Lung (tissue), 11 donors: ENCODE measurements at regions not wholly inside any gene's neighbourhood (a gene's known extent, or its start where the extent isn't known, plus 50 kb on each side); places are given as distances from the start of the nearest gene placed in this dataset.
"Not testable (repeated sequence)": the region's sequence is repeated elsewhere in the genome, so short reads cannot be mapped to it uniquely, and the experiment has no call there.

Experiments used
- ATAC-seq: fragments of 200-7000 bp; cut with Tn5 transposase; one replicate; pipeline ENCODE4 v1.9.1; 2020; ENCODE audit warnings: moderate number of reproducible peaks; ENCODE audit not compliant: insufficient read depth, low FRiP score
- DNase-seq, 3 donors: peaks; one replicate each; pipeline ENCODE4 v3.0.0-alpha.2; 2013 to 2017
- H3K27ac ChIP-seq, 2 donors: one replicate each; pipeline ENCODE4 v1.5.1; 2013; ENCODE audit warnings: mild to moderate bottlenecking in 2 of 2, moderate library complexity in 2 of 2, control low read depth in 1 of 2, inconsistent platforms in 1 of 2, low read depth in 1 of 2, low read length in 1 of 2
- H3K27me3 ChIP-seq, 3 donors: one replicate each; pipeline ENCODE4 v1.5.1; 2013; ENCODE audit warnings: low read length in 2 of 3; ENCODE audit not compliant: control insufficient read depth in 3 of 3, insufficient read depth in 3 of 3
- H3K36me3 ChIP-seq, 4 donors: one replicate each; pipeline ENCODE4 v1.5.1; 2013; ENCODE audit warnings: low read length in 4 of 4, mild to moderate bottlenecking in 1 of 4, moderate library complexity in 1 of 4; ENCODE audit not compliant: control insufficient read depth in 4 of 4, insufficient read depth in 4 of 4
- H3K4me1 ChIP-seq, 5 donors: one replicate each; pipeline ENCODE4 v1.5.1; 2013; ENCODE audit warnings: low read length in 5 of 5, mild to moderate bottlenecking in 2 of 5, moderate library complexity in 1 of 5; ENCODE audit not compliant: control insufficient read depth in 5 of 5, insufficient read depth in 5 of 5
- H3K4me3 ChIP-seq: one replicate; pipeline ENCODE4 v1.5.1; 2013; ENCODE audit warnings: mild to moderate bottlenecking, control low read depth, moderate library complexity
- H3K9ac ChIP-seq, 2 donors: one replicate each; pipeline ENCODE4 v1.5.1; 2013; ENCODE audit warnings: low read length in 2 of 2, control low read depth in 1 of 2; ENCODE audit not compliant: insufficient read depth in 1 of 2
- H3K9me3 ChIP-seq, 4 donors: one replicate each; pipeline ENCODE4 v1.5.1; 2013; ENCODE audit warnings: low read length in 3 of 4, mild to moderate bottlenecking in 1 of 4, moderate library complexity in 1 of 4; ENCODE audit not compliant: control insufficient read depth in 4 of 4, insufficient read depth in 3 of 4
- CTCF ChIP-seq: IDR thresholded peaks from 2 replicates; pipeline ENCODE4 v1.5.1; 2012; ENCODE audit warnings: mild to moderate bottlenecking; ENCODE audit errors: control extremely low read depth, extremely low read depth
- WGBS, 2 donors: extraction: QIAGEN DNeasy Blood & Tissue Kit; methylation state at CpG; one replicate each; pipeline ENCODE4 v1.1.7; 2013; 5-methylcytosine and 5-hydroxymethylcytosine counted together
- donor health status: control.
- donor health status: control.
- donor health status: Bipolar disorder and iron deficiency.
- donor health status: healthy.
- donor health status: DM: yes; HTN: yes; CAD: no.

GRCh38 chr3:33982269-33982798 is 183.9 kb downstream of the PDCD6IP start:
- WGBS, 2 donors: 75 to 83% methylated on average over 4 of the region's 4 CpGs

GRCh38 chr3:33982949-33983348 is 184.5 kb downstream of the PDCD6IP start:
- not testable (repeated sequence) for ATAC-seq, H3K27me3 ChIP-seq, DNase-seq, H3K4me1 ChIP-seq, H3K9me3 ChIP-seq, H3K27ac ChIP-seq, H3K9ac ChIP-seq, H3K4me3 ChIP-seq, H3K36me3 ChIP-seq
- 87 to 100% methylated on average over 1 of the region's 1 CpG for WGBS, 2 donors

More at GRCh38 chr3:33982269-33982798, 183.9 kb downstream of the PDCD6IP start:
- Histone ChIP-seq H3K27ac (no peak overlapping the region), H3K9me3 (no peaks in the 10 kb centered on the region), H3K27me3 (no peaks in the 10 kb centered on the region), H3K4me1 (no peaks in the 10 kb centered on the region), H3K9ac (no peak overlapping the region), H3K4me3 (no peak overlapping the region), H3K36me3 (no peaks in the 10 kb centered on the region)
- DNase-seq: no peak
- TF ChIP-seq CTCF: no peak
- no peak for ATAC-seq

GRCh38 chr3:33989229-33989628 is 190.8 kb downstream of the PDCD6IP start:
- no peak for DNase-seq
- no peaks in the 10 kb centered on the region for H3K27me3 ChIP-seq
- no peak overlapping the region for H3K4me3 ChIP-seq
- no peaks in the 10 kb centered on the region for H3K36me3 ChIP-seq
- ATAC-seq: no peak
- 85 to 86% methylated on average over 6 of the region's 6 CpGs for WGBS, 2 donors
- no peak overlapping the region for H3K27ac ChIP-seq
- no peaks in the 10 kb centered on the region for H3K4me1 ChIP-seq
- H3K9ac ChIP-seq: no peak overlapping the region
- TF ChIP-seq CTCF: no peak
- H3K9me3 ChIP-seq: no peaks in the 10 kb centered on the region

GRCh38 chr3:33991673-33992072 is 193.2 kb downstream of the PDCD6IP start:
- no peaks in the 10 kb centered on the region for H3K27me3 ChIP-seq
- no peaks in the 10 kb centered on the region for H3K4me1 ChIP-seq
- no peaks in the 10 kb centered on the region for H3K36me3 ChIP-seq
- no peak overlapping the region for H3K9ac ChIP-seq
- 68 to 85% methylated on average over 1 of the region's 1 CpG for WGBS, 2 donors
- peaks cover 0 to 6% (median 0%) of the 10 kb centered on the region in 4 donors for H3K9me3 ChIP-seq
- no peak for TF ChIP-seq CTCF
- H3K4me3 ChIP-seq: no peak overlapping the region
- H3K27ac ChIP-seq: no peak overlapping the region
- ATAC-seq (no peak), DNase-seq (no peak)
